GM19372 (cell line): ENCODE measurements at regions not wholly inside any gene's neighbourhood (a gene's known extent, or its start where the extent isn't known, plus 50 kb on each side); places are given as distances from the start of the nearest gene placed in this dataset.

Experiments
- ATAC-seq: cut with Tn5 transposase; IDR thresholded peaks from one replicate; pipeline ENCODE4 v1.9.1; 2021; ENCODE audit warnings: mild to moderate bottlenecking, low read depth, moderate library complexity; ENCODE audit not compliant: unreplicated experiment

- no peak for ATAC-seq
Measured at GRCh38 chr4:180363815-180364214, 1879.4 kb upstream of the TENM3 start.

- no peak for ATAC-seq
Measured at GRCh38 chr4:180372691-180373090, 1870.5 kb upstream of the TENM3 start.

DNA sequence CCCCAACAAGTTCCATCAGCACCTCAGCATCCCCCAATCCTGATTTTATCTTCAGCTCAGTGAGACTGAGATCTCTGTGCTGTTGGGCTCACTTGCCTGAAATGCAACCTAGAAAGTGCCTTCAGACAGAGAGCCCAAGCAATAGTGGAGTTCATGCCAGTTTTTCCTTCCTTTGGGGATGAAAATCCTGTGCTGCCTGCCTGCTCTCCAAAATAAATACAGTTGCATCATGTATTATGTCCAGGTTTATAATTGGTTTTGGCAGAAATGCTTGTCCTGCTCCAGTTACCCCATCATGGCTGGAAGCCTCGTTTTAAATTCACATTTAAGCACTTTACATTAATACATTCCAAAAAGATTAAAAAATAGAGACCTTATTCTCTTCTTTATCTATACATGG, 1865.5 kb upstream of the TENM3 start:
- no peak for ATAC-seq

DNA sequence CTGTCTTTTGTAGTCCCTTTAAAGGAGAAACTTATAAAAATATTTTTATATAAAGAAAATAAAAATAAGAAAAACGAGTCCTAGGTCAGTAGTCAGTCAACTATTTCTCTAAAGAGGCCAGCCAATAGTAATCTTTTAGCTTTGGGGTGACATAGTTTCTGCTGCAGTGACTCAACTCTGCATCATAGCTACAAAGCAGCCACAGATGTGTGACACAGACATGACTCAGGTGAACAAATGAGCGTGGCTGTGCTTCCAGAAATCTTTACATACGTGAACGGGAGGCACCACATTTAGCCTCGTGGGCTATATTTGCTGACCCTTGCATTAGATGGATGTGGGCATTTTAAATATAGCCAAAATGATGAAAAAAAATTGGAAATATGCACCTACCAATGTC, 1862.5 kb upstream of the TENM3 start:
- ATAC-seq, result no peak

- no peak for ATAC-seq
Measured at GRCh38 chr4:180391613-180392012, 1851.6 kb upstream of the TENM3 start.

DNA sequence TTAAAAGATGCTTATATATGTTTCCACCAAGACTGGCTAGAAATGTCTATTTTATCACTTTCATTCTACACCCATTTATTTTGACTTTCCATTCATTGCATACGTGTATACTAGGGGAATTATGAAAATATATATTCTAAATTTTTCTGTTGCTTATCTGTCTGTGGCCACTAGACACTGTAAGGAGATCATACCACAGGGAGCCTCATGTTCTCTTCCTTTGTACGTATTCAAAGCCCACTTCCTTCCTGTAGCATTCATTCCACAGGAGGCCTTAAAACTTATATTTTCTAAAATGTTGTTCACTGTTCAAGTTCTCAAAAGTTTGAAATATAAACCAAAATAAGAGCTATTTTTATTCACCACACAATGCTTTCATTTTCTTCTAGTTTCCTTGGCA, 1848.9 kb upstream of the TENM3 start:
- no peak for ATAC-seq

DNA sequence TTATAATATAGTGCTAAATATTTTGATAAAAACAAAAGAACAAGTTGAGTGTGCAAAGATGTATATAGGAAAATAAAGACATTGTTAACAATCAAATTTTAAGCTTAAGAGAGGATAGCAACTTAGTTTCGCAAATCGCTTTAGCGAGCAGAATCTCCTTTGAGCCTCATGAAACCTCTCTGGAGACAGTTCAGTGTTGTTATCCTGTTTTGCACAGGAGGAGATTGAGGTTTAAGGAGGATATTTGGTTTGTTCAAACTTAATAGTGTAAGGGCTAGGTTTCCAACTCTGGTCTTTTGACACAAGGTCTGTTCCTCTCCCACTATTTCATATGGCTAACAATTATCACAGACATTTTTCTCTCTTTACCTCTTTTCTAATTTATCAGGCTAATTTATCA, 1848.5 kb upstream of the TENM3 start:
- ATAC-seq, result no peak

GRCh38 chr4:180398564-180398963, 1844.6 kb upstream of the TENM3 start:
- no peak for ATAC-seq

- no peak for ATAC-seq
Measured at GRCh38 chr4:180407275-180407885, 1835.8 kb upstream of the TENM3 start.

DNA sequence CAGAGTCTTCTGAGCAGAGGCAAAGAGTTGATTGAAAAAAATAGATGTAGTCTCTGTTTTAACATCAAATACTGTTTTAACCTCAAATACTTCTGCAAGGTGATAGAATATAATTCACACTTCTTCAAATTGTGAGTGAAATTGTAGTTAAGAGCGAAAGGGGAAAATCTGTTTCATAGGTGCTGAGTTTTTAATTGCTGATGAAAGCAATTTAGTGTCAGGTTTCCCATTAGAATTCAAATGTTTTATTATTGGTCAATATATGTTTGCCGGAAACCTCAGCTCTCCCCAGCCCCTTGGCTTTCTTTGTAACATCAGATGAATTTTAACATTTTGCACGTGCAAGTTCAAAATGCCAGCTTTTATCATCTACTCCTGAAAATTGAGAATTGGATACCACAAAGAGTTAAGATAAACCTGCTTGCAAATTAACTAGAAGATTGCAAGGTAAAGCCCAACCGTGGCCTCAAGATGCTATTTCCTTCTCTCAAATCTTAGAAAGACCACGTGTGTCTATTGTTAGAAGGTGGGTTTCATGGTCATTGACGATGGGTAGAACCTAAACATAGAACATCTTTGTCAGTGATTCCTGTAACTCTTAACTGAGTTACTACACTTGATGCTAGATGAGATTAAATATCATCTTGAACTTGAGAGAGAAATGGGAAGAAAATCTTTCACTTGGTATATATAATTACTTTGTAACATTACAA, 1824.2 kb upstream of the TENM3 start:
- ATAC-seq, result no peak

GRCh38 chr4:180422989-180423711, 1820.1 kb upstream of the TENM3 start:
- ATAC-seq, result no peak

DNA sequence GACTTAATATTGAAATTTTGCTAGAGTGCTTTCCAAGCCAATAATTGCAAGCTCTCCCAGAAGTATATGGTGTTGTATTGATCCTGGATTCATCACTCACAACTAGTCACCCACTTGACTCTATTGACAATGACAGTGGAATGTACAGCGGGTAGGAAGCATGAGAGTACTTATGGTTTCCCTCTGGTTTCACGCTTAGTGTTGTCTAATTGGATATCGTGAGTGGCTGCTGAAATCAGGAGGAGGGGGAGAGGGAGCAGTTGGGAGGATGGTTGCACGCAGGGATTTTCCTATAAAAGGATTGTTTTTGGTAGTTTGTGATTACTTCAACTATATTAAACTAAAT, 1819.5 kb upstream of the TENM3 start:
- ATAC-seq, result no peak

- no peak for ATAC-seq
Measured at GRCh38 chr4:180426938-180427337, 1816.3 kb upstream of the TENM3 start.

DNA sequence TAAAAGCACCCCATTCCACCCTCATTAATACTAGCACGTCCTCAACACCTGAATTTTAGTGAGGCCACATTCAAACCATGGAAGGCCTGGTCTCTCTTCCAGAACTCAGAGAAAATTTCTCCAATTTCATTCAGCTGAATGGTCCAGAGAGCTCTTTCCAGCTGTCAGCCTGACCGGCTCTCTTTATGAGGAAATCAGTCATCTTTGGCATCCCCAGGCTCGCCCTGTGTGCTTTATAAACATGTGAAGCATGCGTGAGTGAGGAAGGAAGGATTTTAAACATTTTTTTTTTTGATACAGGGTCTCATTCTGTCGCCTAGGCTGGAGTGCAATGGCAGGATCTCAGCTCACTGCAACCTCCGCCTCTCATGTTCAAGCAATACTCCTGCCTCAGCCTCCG, 1812.9 kb upstream of the TENM3 start:
- no peak for ATAC-seq

DNA sequence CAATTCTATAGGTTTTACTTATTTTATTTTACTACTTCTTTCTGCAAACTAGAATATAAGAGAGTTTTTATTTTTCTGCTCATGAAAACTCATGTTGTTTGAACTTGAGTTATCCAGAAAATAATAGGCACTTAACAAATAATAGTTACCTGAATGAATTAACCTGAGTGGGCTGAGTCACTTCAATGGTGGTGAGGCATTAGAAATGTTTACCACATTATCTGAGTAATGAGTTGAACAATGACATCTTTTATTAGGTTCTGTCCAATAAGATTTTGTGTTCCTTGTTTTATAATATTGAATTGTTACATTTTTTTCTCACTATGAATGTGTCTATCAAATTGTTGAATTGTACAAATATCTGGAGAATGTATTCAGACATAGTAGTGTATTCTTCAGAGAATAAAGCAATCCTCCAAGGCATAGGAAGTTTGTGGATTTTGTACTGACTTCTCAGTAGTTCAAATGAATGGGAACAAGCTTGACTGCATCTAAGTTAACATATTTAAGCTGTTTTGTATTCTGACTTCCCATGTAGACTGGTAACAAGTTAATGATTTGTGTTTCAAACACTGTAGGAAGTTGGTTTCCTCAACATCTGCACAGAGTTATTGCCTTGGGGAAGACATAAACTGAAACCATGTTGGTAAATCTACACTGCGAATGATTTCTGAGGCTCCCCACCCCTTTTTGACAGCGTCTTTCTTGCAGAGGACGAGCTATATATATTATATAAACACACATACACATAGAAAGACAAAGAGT, 1808.9 kb upstream of the TENM3 start:
- ATAC-seq, result no peak

DNA sequence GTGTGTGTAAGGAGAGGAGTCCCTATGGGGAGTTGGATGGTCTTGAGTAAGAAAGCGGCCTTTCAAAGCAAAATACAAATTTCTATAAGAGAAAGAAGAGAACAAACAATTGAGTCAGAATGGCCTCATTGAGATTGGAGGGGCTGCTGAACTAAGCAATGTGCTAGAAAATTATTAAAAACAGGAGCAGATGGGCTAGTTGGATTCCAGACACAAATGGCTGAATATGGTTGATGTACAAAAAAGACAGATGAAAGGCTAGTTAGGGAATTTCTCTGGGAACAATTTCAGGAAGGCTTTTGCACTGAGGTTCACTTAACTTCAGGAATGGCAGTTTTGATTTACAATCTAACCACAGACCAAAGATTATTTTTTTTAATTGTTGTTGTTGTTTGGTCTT, 1806.8 kb upstream of the TENM3 start:
- ATAC-seq, result no peak

GRCh38 chr4:180437601-180438000, 1805.6 kb upstream of the TENM3 start:
- no peak for ATAC-seq

GRCh38 chr4:180448306-180448705, 1794.9 kb upstream of the TENM3 start:
- ATAC-seq, result no peak

- ATAC-seq, result no peak
Measured at GRCh38 chr4:180449395-180449956, 1793.7 kb upstream of the TENM3 start.

DNA sequence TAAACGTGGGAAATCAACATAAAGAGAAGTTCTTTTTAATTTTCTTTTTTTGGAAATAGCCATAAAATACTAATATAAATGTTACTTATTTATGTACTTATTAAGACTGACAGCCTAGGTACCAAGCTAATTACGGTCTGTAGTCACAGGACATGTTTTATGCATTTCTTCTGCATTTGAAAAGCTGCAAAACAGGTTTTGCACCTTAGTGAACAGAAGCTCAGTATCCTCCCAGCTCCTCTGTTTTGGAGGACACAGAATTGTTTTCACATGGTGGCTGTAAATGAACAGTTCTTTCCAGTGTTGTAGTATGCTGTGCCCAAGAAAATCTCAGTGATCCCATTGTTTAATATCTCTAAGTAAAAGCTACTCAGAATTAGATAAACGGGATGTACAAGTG, 1788.0 kb upstream of the TENM3 start:
- ATAC-seq, result no peak

DNA sequence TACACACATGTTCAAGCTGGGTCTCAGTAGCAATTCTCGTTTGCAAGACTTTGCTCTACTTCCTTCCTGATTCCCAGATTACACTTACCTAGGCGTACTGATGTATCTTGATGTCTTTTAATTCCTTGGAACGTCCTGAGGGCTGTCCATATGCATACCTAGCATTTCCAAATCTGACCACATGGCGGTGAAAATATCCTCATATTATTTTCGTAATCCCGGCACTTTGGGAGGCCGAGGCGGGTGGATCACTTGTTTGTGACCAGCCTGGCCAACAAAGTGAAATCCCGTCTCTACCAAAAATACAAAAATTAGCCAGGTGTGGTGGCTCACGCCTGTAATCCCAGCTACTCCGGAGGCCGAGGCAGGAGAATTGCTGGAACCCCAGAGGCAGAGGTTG, 1786.3 kb upstream of the TENM3 start:
- ATAC-seq, result no peak
